ENCODE measurements at regions not wholly inside any gene's neighbourhood (a gene's known extent, or its start where the extent isn't known, plus 50 kb on each side); places are given as distances from the start of the nearest gene placed in this dataset.

GRCh38 chr7:22944510-22944909 is 69.4 kb downstream of the HYCC1 start:
- Histone ChIP-seq H3K9ac (ENCODE audit: extremely low read depth, insufficient read length, low read length) (no peak overlapping the region), H2AFZ (ENCODE audit: low read length) (no peak overlapping the region), H2BK5ac (ENCODE audit: insufficient read length, low read length) (no peak overlapping the region), H3K79me1 (ENCODE audit: insufficient read depth, low read depth, low read length, poor library complexity, severe bottlenecking) (no peaks in the 10 kb centered on the region), H3K4me2 (ENCODE audit: insufficient read depth, insufficient read length, low read length) (no peak overlapping the region), H2BK12ac (ENCODE audit: insufficient read length, low read depth, low read length) (no peak overlapping the region), H3K18ac (ENCODE audit: insufficient read length, low read depth, low read length) (no peak overlapping the region), H3K23me2 (ENCODE audit: insufficient read length, low read depth, low read length, poor library complexity, severe bottlenecking) (no peaks in the 10 kb centered on the region), H4K8ac (replicated peaks; ENCODE audit: insufficient read length, low read depth, low read length) (no peak overlapping the region), H3K23ac (ENCODE audit: insufficient read length, low read depth, low read length) (no peak overlapping the region), H3K4me1 (ENCODE audit: insufficient read depth, low read length) (peaks cover 9% of the 10 kb centered on the region; the same call in 1 of the 2 replicates), H4K5ac (ENCODE audit: insufficient read length, low read depth, low read length) (no peak overlapping the region), H3K27me3 (ENCODE audit: insufficient read depth, low read length) (no peaks in the 10 kb centered on the region), H2BK120ac (ENCODE audit: low read depth, low read length, poor library complexity, severe bottlenecking) (no peak overlapping the region), H3K56ac (ENCODE audit: insufficient read length, low read depth, low read length) (no peak overlapping the region), H3K27ac (ENCODE audit: insufficient read length, low read depth, low read length) (no peak overlapping the region), H2BK20ac (ENCODE audit: low read depth, low read length, poor library complexity, severe bottlenecking) (no peak overlapping the region), H2AK5ac (ENCODE audit: insufficient read length, low read length) (no peak overlapping the region), H4K91ac (ENCODE audit: insufficient read length, low read depth, low read length) (no peak overlapping the region), H2BK15ac (ENCODE audit: low read depth, low read length) (no peak overlapping the region), H3K79me2 (ENCODE audit: insufficient read depth, low read length) (no peaks in the 10 kb centered on the region), H3K4ac (ENCODE audit: low read depth, low read length) (no peak overlapping the region), H3T11ph (ENCODE audit: low read length) (no peak overlapping the region), H3K14ac (ENCODE audit: insufficient read depth, low read length) (no peak overlapping the region), H3K9me3 (ENCODE audit: control insufficient read depth, low read depth, low read length) (no peaks in the 10 kb centered on the region), H4K20me1 (ENCODE audit: control insufficient read depth, insufficient read depth, insufficient read length) (no peaks in the 10 kb centered on the region)
- Mint-ChIP-seq H3K27me3 (ENCODE audit: low read depth) (no peaks in the 10 kb centered on the region), H3K27ac (peak overlapping the region in 1 of 3 experiments; percentile 20; a peak in 1 of 7 replicates), H3K4me3 (no peak overlapping the region), H3K36me3 (ENCODE audit: insufficient read depth in 1 of 3, low read depth in 3 of 3) (peaks cover 1 to 19% (median 14%) of the 10 kb centered on the region in 3 experiments; a peak in 5 of 7 replicates), H3K9me3 (no peaks in the 10 kb centered on the region), H3K4me1 (peaks cover 23 to 27% of the 10 kb centered on the region in 2 experiments)
- no CpG with 5 or more reads among the region's 2 CpGs for WGBS (ENCODE audit: extremely low coverage, insufficient read length, low lambda C conversion rate)
- DNase-seq: no peak
- TF ChIP-seq, protein P1, sequence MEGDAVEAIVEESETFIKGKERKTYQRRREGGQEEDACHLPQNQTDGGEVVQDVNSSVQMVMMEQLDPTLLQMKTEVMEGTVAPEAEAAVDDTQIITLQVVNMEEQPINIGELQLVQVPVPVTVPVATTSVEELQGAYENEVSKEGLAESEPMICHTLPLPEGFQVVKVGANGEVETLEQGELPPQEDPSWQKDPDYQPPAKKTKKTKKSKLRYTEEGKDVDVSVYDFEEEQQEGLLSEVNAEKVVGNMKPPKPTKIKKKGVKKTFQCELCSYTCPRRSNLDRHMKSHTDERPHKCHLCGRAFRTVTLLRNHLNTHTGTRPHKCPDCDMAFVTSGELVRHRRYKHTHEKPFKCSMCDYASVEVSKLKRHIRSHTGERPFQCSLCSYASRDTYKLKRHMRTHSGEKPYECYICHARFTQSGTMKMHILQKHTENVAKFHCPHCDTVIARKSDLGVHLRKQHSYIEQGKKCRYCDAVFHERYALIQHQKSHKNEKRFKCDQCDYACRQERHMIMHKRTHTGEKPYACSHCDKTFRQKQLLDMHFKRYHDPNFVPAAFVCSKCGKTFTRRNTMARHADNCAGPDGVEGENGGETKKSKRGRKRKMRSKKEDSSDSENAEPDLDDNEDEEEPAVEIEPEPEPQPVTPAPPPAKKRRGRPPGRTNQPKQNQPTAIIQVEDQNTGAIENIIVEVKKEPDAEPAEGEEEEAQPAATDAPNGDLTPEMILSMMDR (conservative IDR thresholded peaks at IDR 0.05): no peak
